Right renal cortex interstitium (tissue), 3 donors: ENCODE measurements at regions not wholly inside any gene's neighbourhood (a gene's known extent, or its start where the extent isn't known, plus 50 kb on each side); places are given as distances from the start of the nearest gene placed in this dataset.
"Not testable (repeated sequence)": the region's sequence is repeated elsewhere in the genome, so short reads cannot be mapped to it uniquely, and the experiment has no call there.

Source experiments
- DNase-seq, 3 donors: peaks; one replicate each; pipeline ENCODE4 v3.0.0-alpha.2; 2013; ENCODE audit warnings: low read depth in 3 of 3, low spot score in 2 of 3

GRCh38 chr20:63145156-63145555, 70.8 kb downstream of the YTHDF1 start:
- DNase-seq = no peak

- DNase-seq = no peak
Observed at GRCh38 chr20:63142933-63143332, 73.0 kb downstream of the YTHDF1 start.

- no peak for DNase-seq
Observed at GRCh38 chr20:63141531-63141930, 74.4 kb downstream of the YTHDF1 start.

GRCh38 chr20:63140514-63141433, 75.2 kb downstream of the YTHDF1 start:
- DNase-seq = no peak

GRCh38 chr20:63139837-63140236, 76.1 kb downstream of the YTHDF1 start:
- DNase-seq = no peak

GRCh38 chr20:63139356-63139755, 76.6 kb downstream of the YTHDF1 start:
- DNase-seq = no peak

GRCh38 chr20:63138855-63139341, 77.0 kb downstream of the YTHDF1 start:
- DNase-seq = no peak

GRCh38 chr20:63137851-63138415, 78.0 kb downstream of the YTHDF1 start:
- DNase-seq = no peak

- DNase-seq = no peak
Observed at GRCh38 chr20:63136296-63136695, 79.6 kb downstream of the YTHDF1 start.

GRCh38 chr20:63135411-63135810, 80.5 kb downstream of the YTHDF1 start:
- no peak for DNase-seq

GRCh38 chr20:63134711-63135361, 81.1 kb downstream of the YTHDF1 start:
- not testable (repeated sequence) for DNase-seq

GRCh38 chr20:63134201-63134612, 81.7 kb downstream of the YTHDF1 start:
- no peak for DNase-seq

- no peak for DNase-seq
Observed at GRCh38 chr20:63133481-63134091, 82.3 kb downstream of the YTHDF1 start.

- DNase-seq = no peak
Observed at GRCh38 chr20:63132715-63133471, 83.0 kb downstream of the YTHDF1 start.

- no peak for DNase-seq
Observed at GRCh38 chr20:63132131-63132714, 83.7 kb downstream of the YTHDF1 start.

- no peak for DNase-seq
Observed at GRCh38 chr20:63130658-63131577, 85.0 kb downstream of the YTHDF1 start.

- DNase-seq = no peak
Observed at GRCh38 chr20:63129991-63130657, 85.8 kb downstream of the YTHDF1 start.

- DNase-seq = no peak
Observed at GRCh38 chr20:63129376-63129965, 86.5 kb downstream of the YTHDF1 start.
